RWPE1 (cell line): ENCODE measurements at regions not wholly inside any gene's neighbourhood (a gene's known extent, or its start where the extent isn't known, plus 50 kb on each side); places are given as distances from the start of the nearest gene placed in this dataset.
"Not testable (repeated sequence)": the region's sequence is repeated elsewhere in the genome, so short reads cannot be mapped to it uniquely, and the experiment has no call there.

ENCODE experiments used
- CTCF ChIA-PET: fragments of 350-600 bp; sonication (Branson Sonifier 250); formaldehyde crosslinking; extraction: SDS; loops from one replicate; lab custom pipeline; 2021; lab: Yijun Ruan, JAX
- POLR2A ChIA-PET: fragments of 400-600 bp; formaldehyde crosslinking; extraction: SDS; loops from one replicate; lab custom pipeline; 2020; ENCODE audit warnings: antibody characterized with exemption; ENCODE audit not compliant: low non-redundant PET; lab: Yijun Ruan, JAX
- DNase-seq: peaks from one replicate; pipeline ENCODE4 v3.0.0; 2012; ENCODE audit warnings: low spot score
- H3K27ac ChIP-seq: fragments of 450-650 bp; 2 replicates; pipeline ENCODE4 v1.5.1; 2017
- TF ChIP-seq, protein P1 (sequence below): fragments of 450-650 bp; conservative IDR thresholded peaks from 2 replicates; pipeline ENCODE4 v1.5.1; 2017; ENCODE audit warnings: low read depth, mild to moderate bottlenecking

DNA sequence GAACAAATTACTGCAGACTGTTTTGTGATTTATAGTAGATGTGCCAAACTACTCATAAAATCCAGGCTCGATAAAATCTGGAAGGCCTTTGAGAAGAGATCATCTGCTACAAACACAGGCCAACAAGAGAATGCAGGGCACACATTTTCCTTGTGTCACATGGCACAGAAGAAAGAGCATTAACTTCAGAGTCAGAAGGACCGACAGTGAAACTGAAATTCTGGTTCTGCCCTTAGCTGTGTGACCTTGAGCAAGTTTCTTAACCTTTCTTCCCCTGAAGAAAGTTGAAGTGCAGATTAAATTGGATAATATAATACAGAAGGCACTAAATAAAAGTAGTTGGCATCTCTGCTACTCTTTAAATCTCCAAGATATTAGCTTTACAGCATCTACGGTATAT is 338.4 kb upstream of the IRAK1BP1 start:
- TF ChIP-seq, protein P1, sequence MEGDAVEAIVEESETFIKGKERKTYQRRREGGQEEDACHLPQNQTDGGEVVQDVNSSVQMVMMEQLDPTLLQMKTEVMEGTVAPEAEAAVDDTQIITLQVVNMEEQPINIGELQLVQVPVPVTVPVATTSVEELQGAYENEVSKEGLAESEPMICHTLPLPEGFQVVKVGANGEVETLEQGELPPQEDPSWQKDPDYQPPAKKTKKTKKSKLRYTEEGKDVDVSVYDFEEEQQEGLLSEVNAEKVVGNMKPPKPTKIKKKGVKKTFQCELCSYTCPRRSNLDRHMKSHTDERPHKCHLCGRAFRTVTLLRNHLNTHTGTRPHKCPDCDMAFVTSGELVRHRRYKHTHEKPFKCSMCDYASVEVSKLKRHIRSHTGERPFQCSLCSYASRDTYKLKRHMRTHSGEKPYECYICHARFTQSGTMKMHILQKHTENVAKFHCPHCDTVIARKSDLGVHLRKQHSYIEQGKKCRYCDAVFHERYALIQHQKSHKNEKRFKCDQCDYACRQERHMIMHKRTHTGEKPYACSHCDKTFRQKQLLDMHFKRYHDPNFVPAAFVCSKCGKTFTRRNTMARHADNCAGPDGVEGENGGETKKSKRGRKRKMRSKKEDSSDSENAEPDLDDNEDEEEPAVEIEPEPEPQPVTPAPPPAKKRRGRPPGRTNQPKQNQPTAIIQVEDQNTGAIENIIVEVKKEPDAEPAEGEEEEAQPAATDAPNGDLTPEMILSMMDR = no peak
- ChIA-PET POLR2A (no interaction called here), CTCF (no interaction called here)
- H3K27ac ChIP-seq = no peak overlapping the region
- no peak for DNase-seq

DNA sequence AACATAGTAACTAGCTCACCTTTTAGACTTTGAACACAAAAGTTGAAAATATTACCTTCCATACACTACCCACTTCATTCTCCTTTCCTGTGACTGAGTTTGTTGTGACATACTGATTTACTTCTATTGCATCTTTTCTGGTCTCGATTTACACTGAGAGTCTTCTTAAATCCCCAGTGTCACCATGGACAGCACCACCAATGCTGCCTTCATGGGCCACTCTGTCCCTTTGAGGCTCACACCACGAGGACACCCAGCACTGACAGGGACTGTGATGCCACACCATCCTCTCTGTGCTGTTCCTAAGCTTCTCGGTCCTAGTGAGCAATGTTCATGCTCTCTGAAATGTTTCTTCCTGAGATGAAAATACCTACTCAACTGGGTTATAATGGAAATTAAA is 337.1 kb upstream of the IRAK1BP1 start:
- no peak for DNase-seq
- no peak overlapping the region for H3K27ac ChIP-seq
- ChIA-PET POLR2A (no interaction called here), CTCF (interaction anchor here (0.6 kb wide), 1 partner anchor 171 kb away, joined by 3 read pairs; no protein-coding TSS in a partner anchor)
- TF ChIP-seq, protein P1 = no peak

DNA sequence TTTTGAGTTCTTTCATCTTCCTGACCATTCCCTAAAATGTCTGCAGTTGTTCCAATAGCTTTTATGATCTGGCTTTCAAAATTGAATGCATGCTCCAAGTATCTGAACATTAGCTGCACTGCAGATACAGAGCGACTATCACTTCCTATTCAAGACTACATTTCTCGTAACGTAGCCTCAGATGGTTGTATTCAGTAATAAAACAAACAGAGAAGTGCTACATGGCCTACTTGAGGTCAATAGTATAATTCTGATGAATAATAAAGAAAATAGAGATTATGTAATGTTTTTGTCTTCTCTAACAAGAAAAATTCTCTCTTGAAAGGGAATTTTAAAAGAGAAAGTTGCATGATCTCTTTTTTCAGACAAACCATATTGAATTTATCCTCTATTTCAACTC is 333.9 kb upstream of the IRAK1BP1 start:
- POLR2A ChIA-PET = no interaction called here

DNA sequence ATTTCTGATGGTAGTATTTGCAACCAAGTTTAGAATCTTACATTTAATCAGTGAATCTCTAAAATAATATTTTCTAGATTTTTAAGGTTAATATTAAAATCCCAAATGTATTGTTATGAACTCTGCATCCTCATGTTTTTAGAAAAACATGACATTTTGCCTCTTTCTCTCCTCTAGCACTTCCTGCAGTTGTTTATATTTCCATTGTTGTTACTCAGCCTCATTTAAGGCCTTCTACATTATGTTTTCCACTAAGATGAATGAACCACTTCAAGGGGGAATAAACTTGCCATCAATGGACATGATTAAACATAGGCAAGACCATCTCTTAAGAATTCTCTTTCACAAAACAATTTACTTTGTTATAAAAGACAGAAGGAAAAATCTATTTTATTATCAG is 333.5 kb upstream of the IRAK1BP1 start:
- CTCF ChIA-PET = no interaction called here
- TF ChIP-seq, protein P1 = no peak

More for the DNA sequence above, 333.9 kb upstream of the IRAK1BP1 start:
- DNase-seq = no peak
- CTCF ChIA-PET = no interaction called here
- no peak overlapping the region for H3K27ac ChIP-seq
- TF ChIP-seq, protein P1 = no peak

DNA sequence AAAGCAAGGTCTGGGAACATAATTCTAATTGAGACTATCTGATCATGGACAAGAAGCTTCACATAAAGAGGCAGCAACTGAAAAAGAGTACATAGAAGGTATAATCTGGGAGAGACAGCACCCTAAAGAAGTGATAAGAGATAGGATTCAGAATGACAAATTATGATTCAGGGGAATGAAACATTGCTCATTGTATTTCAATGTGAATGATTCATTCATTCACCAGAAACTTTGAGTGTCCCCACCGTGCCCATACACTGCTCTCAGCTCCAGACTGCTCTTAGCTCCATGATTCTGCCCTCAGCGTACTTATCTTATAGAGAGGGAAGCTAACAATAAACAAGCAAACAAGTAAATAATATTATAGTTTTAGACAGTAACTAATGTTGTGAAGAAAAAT is 329.3 kb upstream of the IRAK1BP1 start:
- no peak overlapping the region for H3K27ac ChIP-seq
- ChIA-PET CTCF (interaction anchor here (0.7 kb wide), 1 partner anchor 1979 kb away, joined by 3 read pairs; no protein-coding TSS in a partner anchor), POLR2A (no interaction called here)
- TF ChIP-seq, protein P1 = no peak
- DNase-seq = peak; percentile 32

More for the DNA sequence above, 333.5 kb upstream of the IRAK1BP1 start:
- no peak overlapping the region for H3K27ac ChIP-seq
- POLR2A ChIA-PET = no interaction called here
- no peak for DNase-seq

DNA sequence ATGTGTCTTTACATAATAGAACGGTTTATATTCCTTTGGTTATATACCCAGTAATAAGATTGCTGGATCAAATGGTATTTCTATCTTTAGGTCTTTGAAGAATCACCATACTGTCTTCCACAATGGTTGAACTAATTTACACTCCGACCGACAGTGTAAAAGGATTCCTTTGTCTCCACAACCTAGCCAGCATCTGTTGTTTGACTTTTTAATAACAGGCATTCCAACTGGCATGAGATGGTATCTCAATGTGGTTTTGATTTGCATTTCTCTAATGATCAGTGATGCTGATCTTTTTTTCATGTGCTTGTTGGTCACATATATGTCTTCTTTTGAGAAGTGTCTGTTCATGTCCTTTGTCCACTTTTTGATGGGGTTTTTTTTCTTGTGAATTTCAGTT is 319.7 kb upstream of the IRAK1BP1 start:
- POLR2A ChIA-PET, H3K27ac ChIP-seq, DNase-seq: not testable (repeated sequence)
- CTCF ChIA-PET = interaction anchor here (0.7 kb wide), 1 partner anchor 159 kb away, joined by 3 read pairs; no protein-coding TSS in a partner anchor

DNA sequence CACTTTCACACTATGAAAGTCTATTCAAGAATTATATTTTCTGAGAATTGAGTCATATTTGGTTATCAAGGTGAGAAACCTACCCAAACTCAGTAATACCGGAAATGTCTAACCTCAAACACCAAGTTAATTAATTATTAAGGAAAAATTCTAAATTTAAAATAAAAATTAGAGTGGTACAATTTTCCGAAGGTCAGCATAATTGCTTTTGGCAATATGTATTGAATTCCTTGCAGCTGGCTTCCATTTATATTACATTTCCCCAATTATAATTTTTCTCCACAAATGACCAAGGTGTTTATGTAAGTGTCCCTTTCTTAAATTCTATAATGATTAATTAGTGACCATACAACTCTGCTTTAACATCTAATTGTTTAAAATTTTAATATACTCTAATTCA is 316.0 kb upstream of the IRAK1BP1 start:
- no peak for DNase-seq
- H3K27ac ChIP-seq = no peak overlapping the region
- ChIA-PET POLR2A (no interaction called here), CTCF (interaction anchor here (0.5 kb wide), 1 partner anchor 280 kb away, joined by 3 read pairs; no protein-coding TSS in a partner anchor)
- TF ChIP-seq, protein P1 = no peak
